ENCODE measurements at regions not wholly inside any gene's neighbourhood (a gene's known extent, or its start where the extent isn't known, plus 50 kb on each side); places are given as distances from the start of the nearest gene placed in this dataset.

DNA sequence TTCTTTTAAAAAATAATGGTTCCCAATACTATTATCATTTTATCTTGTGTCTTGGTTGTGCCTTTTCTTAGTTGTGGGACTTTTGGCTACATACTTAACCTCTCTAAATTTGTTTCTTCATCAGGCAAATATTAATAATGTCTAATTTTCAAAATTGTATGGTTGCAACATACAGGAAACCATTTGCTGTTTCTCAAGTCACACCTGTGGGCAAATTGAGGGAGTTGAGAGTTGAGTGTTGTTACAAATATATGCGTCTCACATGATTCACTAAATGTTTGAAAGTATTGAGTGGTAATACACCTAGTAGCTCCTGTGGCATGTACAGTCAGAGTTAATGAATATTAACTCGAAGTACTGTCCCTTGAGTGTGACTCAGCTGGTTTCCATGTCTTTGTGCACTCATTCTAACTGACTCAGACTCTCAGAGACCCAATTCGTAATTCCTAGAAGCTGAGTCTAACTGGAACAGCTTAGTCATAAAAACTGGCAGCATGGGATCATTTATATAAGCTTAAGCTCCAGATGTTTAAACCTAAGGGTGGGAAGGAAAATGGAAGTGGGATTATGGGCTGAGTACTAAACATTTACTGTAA lies 802.4 kb downstream of the TRIML1 start:
- Histone ChIP-seq H3K4me1 (ENCODE audit: control insufficient read depth in 1 of 2, insufficient read depth in 1 of 2, low read depth in 1 of 2, low read length in 1 of 2) (no peaks in the 10 kb centered on the region), H3K36me3 (no peaks in the 10 kb centered on the region), H3K27me3 (no peaks in the 10 kb centered on the region), H3K27ac (no peak overlapping the region), H3K4me3 (ENCODE audit: low read depth in 1 of 2, low read length in 1 of 2) (no peak overlapping the region), H3K9me3 (no peaks in the 10 kb centered on the region)
- TF ChIP-seq CTCF (IDR thresholded peaks at IDR 0.05), result no peak

DNA sequence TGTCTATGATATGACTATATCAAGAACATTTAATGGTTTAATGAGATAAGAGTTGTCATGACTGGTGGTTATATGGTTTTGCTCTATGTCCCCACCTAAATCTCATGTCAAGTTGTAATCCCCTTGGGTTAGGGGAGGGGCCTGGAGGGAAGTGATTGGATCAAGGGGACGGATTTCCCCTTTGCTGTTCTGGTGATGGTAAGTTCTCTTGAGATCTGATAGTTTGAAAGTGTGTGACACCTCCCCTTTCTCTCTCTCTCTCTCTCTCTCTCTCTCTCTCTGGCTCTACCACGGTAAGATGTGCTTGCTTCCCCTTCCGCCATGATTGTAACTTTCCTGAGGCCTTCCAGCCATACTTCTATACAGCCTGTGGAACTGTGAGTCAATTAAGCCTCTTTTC lies 803.4 kb downstream of the TRIML1 start:
- Histone ChIP-seq H3K4me1 (ENCODE audit: control insufficient read depth in 1 of 2, insufficient read depth in 1 of 2, low read depth in 1 of 2, low read length in 1 of 2) (no peaks in the 10 kb centered on the region), H3K27ac (no peak overlapping the region), H3K9me3 (no peaks in the 10 kb centered on the region), H3K27me3 (no peaks in the 10 kb centered on the region), H3K36me3 (no peaks in the 10 kb centered on the region), H3K4me3 (ENCODE audit: low read depth in 1 of 2, low read length in 1 of 2) (no peak overlapping the region)
- TF ChIP-seq CTCF (IDR thresholded peaks at IDR 0.05), result no peak

- Histone ChIP-seq H3K27me3 (no peaks in the 10 kb centered on the region), H3K36me3 (no peaks in the 10 kb centered on the region), H3K4me3 (ENCODE audit: low read depth in 1 of 2, low read length in 1 of 2) (no peak overlapping the region), H3K9me3 (no peaks in the 10 kb centered on the region), H3K27ac (no peak overlapping the region), H3K4me1 (ENCODE audit: control insufficient read depth in 1 of 2, insufficient read depth in 1 of 2, low read depth in 1 of 2, low read length in 1 of 2) (no peaks in the 10 kb centered on the region)
- TF ChIP-seq CTCF (IDR thresholded peaks at IDR 0.05), result no peak
These were observed 810.4 kb downstream of the TRIML1 start for GRCh38 chr4:188949596-188949995.

GRCh38 chr4:188955066-188955465 lies 815.8 kb downstream of the TRIML1 start:
- H3K4me3 ChIP-seq (ENCODE audit: low read depth in 1 of 2, low read length in 1 of 2), result no peak overlapping the region
- no peak for TF ChIP-seq CTCF (IDR thresholded peaks at IDR 0.05)
- H3K4me1 ChIP-seq (ENCODE audit: control insufficient read depth in 1 of 2, insufficient read depth in 1 of 2, low read depth in 1 of 2, low read length in 1 of 2), result no peaks in the 10 kb centered on the region
- no peak overlapping the region for H3K27ac ChIP-seq
- H3K27me3 ChIP-seq, result no peaks in the 10 kb centered on the region
- no peaks in the 10 kb centered on the region for H3K36me3 ChIP-seq
- no peaks in the 10 kb centered on the region for H3K9me3 ChIP-seq

DNA sequence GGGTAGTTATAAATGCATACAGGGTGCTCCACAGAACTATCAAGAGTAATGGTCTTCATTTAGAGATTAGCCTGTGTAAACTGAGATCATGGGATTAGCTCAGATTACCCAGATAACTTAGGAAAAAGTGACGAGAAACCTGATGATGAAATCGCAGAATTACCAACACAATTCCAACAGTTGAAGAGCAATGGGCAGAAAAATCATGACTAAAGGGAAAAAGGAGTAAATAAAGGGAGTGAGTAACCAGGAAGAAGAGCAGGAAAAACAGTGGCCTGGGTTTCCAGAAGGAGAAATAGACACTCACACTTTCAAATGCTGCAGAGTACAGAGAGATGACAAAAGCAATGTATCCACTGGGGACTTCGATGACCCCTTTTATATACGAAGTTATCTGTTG lies 817.3 kb downstream of the TRIML1 start:
- no peaks in the 10 kb centered on the region for H3K27me3 ChIP-seq
- no peak overlapping the region for H3K27ac ChIP-seq
- TF ChIP-seq CTCF (IDR thresholded peaks at IDR 0.05), result no peak
- no peaks in the 10 kb centered on the region for H3K9me3 ChIP-seq
- no peak overlapping the region for H3K4me3 ChIP-seq (ENCODE audit: low read depth in 1 of 2, low read length in 1 of 2)
- no peaks in the 10 kb centered on the region for H3K36me3 ChIP-seq
- H3K4me1 ChIP-seq (ENCODE audit: control insufficient read depth in 1 of 2, insufficient read depth in 1 of 2, low read depth in 1 of 2, low read length in 1 of 2), result no peaks in the 10 kb centered on the region

GRCh38 chr4:188958346-188958745 lies 819.1 kb downstream of the TRIML1 start:
- Histone ChIP-seq H3K4me1 (ENCODE audit: control insufficient read depth in 1 of 2, insufficient read depth in 1 of 2, low read depth in 1 of 2, low read length in 1 of 2) (no peaks in the 10 kb centered on the region), H3K27me3 (no peaks in the 10 kb centered on the region), H3K9me3 (no peaks in the 10 kb centered on the region), H3K4me3 (ENCODE audit: low read depth in 1 of 2, low read length in 1 of 2) (no peak overlapping the region), H3K27ac (no peak overlapping the region), H3K36me3 (no peaks in the 10 kb centered on the region)
- no peak for TF ChIP-seq CTCF (IDR thresholded peaks at IDR 0.05)

All from neutrophil (primary cell).